Liver (tissue), 8 donors: ENCODE measurements at regions not wholly inside any gene's neighbourhood (a gene's known extent, or its start where the extent isn't known, plus 50 kb on each side); places are given as distances from the start of the nearest gene placed in this dataset.

Experiments
- DNase-seq: peaks from one replicate; pipeline ENCODE4 v3.0.0-alpha.2; 2017; ENCODE audit warnings: low spot score
- H3K27ac ChIP-seq, 2 donors: one replicate each; pipeline ENCODE4 v1.7.0; 2013; ENCODE audit warnings: inconsistent platforms in 2 of 2, low read length in 2 of 2, control low read depth in 1 of 2, low read depth in 1 of 2, mild to moderate bottlenecking in 1 of 2
- H3K27me3 ChIP-seq, 4 donors: one replicate each; pipeline versions ENCODE4 v1.6.1 to v1.7.0; 2013; ENCODE audit warnings: low read length in 3 of 4, inconsistent platforms in 1 of 4, mild to moderate bottlenecking in 1 of 4, moderate library complexity in 1 of 4; ENCODE audit not compliant: control insufficient read depth in 4 of 4, insufficient read depth in 4 of 4
- H3K36me3 ChIP-seq, 4 donors: one replicate each; pipeline versions ENCODE4 v1.6.1 to v1.7.0; 2013; ENCODE audit warnings: low read length in 3 of 4, mild to moderate bottlenecking in 3 of 4, low read depth in 1 of 4, moderate library complexity in 1 of 4; ENCODE audit not compliant: control insufficient read depth in 4 of 4, insufficient read depth in 3 of 4
- H3K4me1 ChIP-seq, 4 donors: one replicate each; pipeline versions ENCODE4 v1.6.1 to v1.7.0; 2013; ENCODE audit warnings: low read length in 3 of 4, mild to moderate bottlenecking in 3 of 4, moderate library complexity in 1 of 4; ENCODE audit not compliant: control insufficient read depth in 4 of 4, insufficient read depth in 4 of 4
- H3K4me3 ChIP-seq, 3 donors: one replicate each; pipeline versions ENCODE4 v1.6.1 to v1.7.0; 2013; ENCODE audit warnings: low read length in 3 of 3, control low read depth in 1 of 3, low read depth in 1 of 3, mild to moderate bottlenecking in 1 of 3
- H3K9ac ChIP-seq, 2 donors: one replicate each; pipeline ENCODE4 v1.7.0; 2013; ENCODE audit warnings: low read length in 2 of 2, mild to moderate bottlenecking in 2 of 2, moderate library complexity in 2 of 2, control low read depth in 1 of 2, low read depth in 1 of 2
- H3K9me3 ChIP-seq, 4 donors: one replicate each; pipeline versions ENCODE4 v1.6.1 to v1.7.0; 2013; ENCODE audit warnings: low read length in 3 of 4; ENCODE audit not compliant: control insufficient read depth in 4 of 4
- ATF3 ChIP-seq: IDR thresholded peaks from 2 replicates; pipeline ENCODE4 v1.6.1; 2016; ENCODE audit warnings: antibody characterized with exemption
- CTCF ChIP-seq: fragments of 150-350 bp; IDR thresholded peaks from 2 replicates; pipeline ENCODE4 v1.5.1; 2017; ENCODE audit warnings: improper control_type of control experiment, low read depth, low read length; ENCODE audit not compliant: missing input control
- EGR1 ChIP-seq, 2 donors: IDR thresholded peaks; 2 replicates each; pipeline ENCODE4 v1.6.1; 2016 to 2018; ENCODE audit warnings: antibody characterized with exemption in 2 of 2, low read depth in 2 of 2
- FOXA1 ChIP-seq: IDR thresholded peaks from 2 replicates; pipeline ENCODE4 v1.6.1; 2016; ENCODE audit warnings: antibody characterized with exemption
- FOXA2 ChIP-seq: IDR thresholded peaks from 2 replicates; pipeline ENCODE4 v1.6.1; 2016; ENCODE audit warnings: antibody characterized with exemption
- GABPA ChIP-seq, 2 donors: IDR thresholded peaks in 1 of 2; conservative IDR thresholded peaks in 1 of 2; 2 replicates each; pipeline ENCODE4 v1.6.1; 2016; ENCODE audit warnings: antibody characterized with exemption in 2 of 2, mild to moderate bottlenecking in 1 of 2, moderate library complexity in 1 of 2
- HNF4A ChIP-seq, 2 donors: conservative IDR thresholded peaks; 2 replicates each; pipeline ENCODE4 v1.6.1; 2016; ENCODE audit warnings: antibody characterized with exemption in 2 of 2, mild to moderate bottlenecking in 2 of 2
- HNF4G ChIP-seq: IDR thresholded peaks from 2 replicates; pipeline ENCODE4 v1.6.1; 2016; ENCODE audit warnings: antibody characterized with exemption
- JUND ChIP-seq, 2 donors: IDR thresholded peaks; 2 replicates each; pipeline ENCODE4 v1.6.1; 2016; ENCODE audit warnings: antibody characterized with exemption in 2 of 2
- MAX ChIP-seq: IDR thresholded peaks from 2 replicates; pipeline ENCODE4 v1.6.1; 2016; ENCODE audit warnings: antibody characterized with exemption
- NR2F2 ChIP-seq: IDR thresholded peaks from 2 replicates; pipeline ENCODE4 v1.6.1; 2016; ENCODE audit warnings: antibody characterized with exemption
- RAD21 ChIP-seq, 2 donors: IDR thresholded peaks; 2 replicates each; pipeline ENCODE4 v1.6.1; 2016; ENCODE audit warnings: antibody characterized with exemption in 2 of 2, mild to moderate bottlenecking in 2 of 2
- REST ChIP-seq: IDR thresholded peaks from 2 replicates; pipeline ENCODE4 v1.6.1; 2016; ENCODE audit warnings: antibody characterized with exemption, mild to moderate bottlenecking
- RXRA ChIP-seq, 2 donors: IDR thresholded peaks; 2 replicates each; pipeline ENCODE4 v1.6.1; 2017 to 2018; ENCODE audit warnings: antibody characterized with exemption in 2 of 2, mild to moderate bottlenecking in 1 of 2
- SP1 ChIP-seq: IDR thresholded peaks from 2 replicates; pipeline ENCODE4 v1.6.1; 2018; ENCODE audit warnings: antibody characterized with exemption, mild to moderate bottlenecking
- TAF1 ChIP-seq: conservative IDR thresholded peaks from 2 replicates; pipeline ENCODE4 v1.6.1; 2016; ENCODE audit warnings: antibody characterized with exemption, mild to moderate bottlenecking
- YY1 ChIP-seq: IDR thresholded peaks from 2 replicates; pipeline ENCODE4 v1.6.1; 2016; ENCODE audit warnings: antibody characterized with exemption, mild to moderate bottlenecking
- ZBTB33 ChIP-seq: IDR thresholded peaks from 2 replicates; pipeline ENCODE4 v1.6.1; 2016; ENCODE audit warnings: antibody characterized with exemption
- WGBS: extraction: QIAGEN DNeasy Blood & Tissue Kit; methylation state at CpG from one replicate; pipeline ENCODE4 v1.1.7; 2013; 5-methylcytosine and 5-hydroxymethylcytosine counted together
- donor health status: healthy.
- donor health status: healthy.
- donor health status: healthy.
- donor health status: healthy.
- donor health status: healthy.

GRCh38 chr21:14630556-14631069, 84.5 kb upstream of the SAMSN1 start:
- peaks cover 0 to 2% (median 0%) of the 10 kb centered on the region in 4 donors for H3K27me3 ChIP-seq
- H3K9ac ChIP-seq: no peak overlapping the region
- no peak for TF ChIP-seq EGR1 (IDR thresholded peaks at IDR 0.05; ENCODE audit: low read depth in 2 of 2)
- TF ChIP-seq CTCF: no peak
- TF ChIP-seq HNF4G: no peak
- TF ChIP-seq FOXA2: no peak
- no peak for TF ChIP-seq JUND (IDR thresholded peaks at IDR 0.05)
- TF ChIP-seq FOXA1: no peak
- no peak for TF ChIP-seq TAF1
- no peak for TF ChIP-seq REST
- TF ChIP-seq GABPA (IDR thresholded peaks at IDR 0.05 in 1 of 2, conservative IDR thresholded peaks at IDR 0.05 in 1 of 2): no peak
- no peak for TF ChIP-seq YY1
- TF ChIP-seq HNF4A (conservative IDR thresholded peaks at IDR 0.05): no peak
- TF ChIP-seq ZBTB33: no peak
- TF ChIP-seq MAX: no peak
- no peak for TF ChIP-seq ATF3
- TF ChIP-seq RAD21 (IDR thresholded peaks at IDR 0.05): no peak
- no peak for TF ChIP-seq SP1
- TF ChIP-seq NR2F2: no peak
- TF ChIP-seq RXRA (IDR thresholded peaks at IDR 0.05): no peak
- no peaks in the 10 kb centered on the region for H3K36me3 ChIP-seq
- H3K27ac ChIP-seq: no peak overlapping the region
- DNase-seq: no peak
- H3K9me3 ChIP-seq: no peaks in the 10 kb centered on the region
- H3K4me3 ChIP-seq: no peak overlapping the region
- H3K4me1 ChIP-seq: no peaks in the 10 kb centered on the region
- 50% methylated on average over 2 of the region's 2 CpGs for WGBS
